A673 (cell line): ENCODE measurements at regions not wholly inside any gene's neighbourhood (a gene's known extent, or its start where the extent isn't known, plus 50 kb on each side); places are given as distances from the start of the nearest gene placed in this dataset.

Source experiments
- BruUV-seq: library from RNA; stranded (reverse); fragments of 400-500 nt; replicated peaks from 2 replicates; lab custom pipeline; 2021; lab: Mats Ljungman, UMichigan
- CTCF ChIA-PET: fragments of 300-600 bp; sonication (Branson Sonifier 250); formaldehyde crosslinking; loops from one replicate; lab custom pipeline; 2022; ENCODE audit warnings: antibody characterized with exemption; lab: Charles Lee
- POLR2A ChIA-PET: fragments of 300-600 bp; sonication (Branson Sonifier 250); formaldehyde crosslinking; loops from one replicate; lab custom pipeline; 2022; ENCODE audit warnings: antibody characterized with exemption; ENCODE audit not compliant: low non-redundant PET; lab: Charles Lee
- DNase-seq: peaks from one replicate; pipeline ENCODE4 v3.0.0-alpha.2; 2015; ENCODE audit warnings: low spot score
- H3K27ac ChIP-seq: fragments of 200-600 bp; sonication (generic); 2 replicates; pipeline ENCODE4 v1.5.1; 2016; ENCODE audit warnings: mixed run types, low read depth, mild to moderate bottlenecking, mixed read lengths, antibody characterized with exemption, low read length; ENCODE audit not compliant: poor library complexity, severe bottlenecking
- H3K27me3 ChIP-seq: fragments of 200-600 bp; sonication (generic); replicated peaks from 2 replicates; pipeline ENCODE4 v1.6.1; 2017; ENCODE audit warnings: mixed run types, low read depth, mild to moderate bottlenecking, mixed read lengths, antibody characterized with exemption, low read length; ENCODE audit not compliant: insufficient read depth, poor library complexity
- H3K36me3 ChIP-seq: fragments of 200-600 bp; sonication (generic); 2 replicates; pipeline ENCODE4 v1.6.1; 2016; ENCODE audit warnings: mixed run types, mild to moderate bottlenecking, mixed read lengths, antibody characterized with exemption, low read length; ENCODE audit not compliant: insufficient read depth, poor library complexity, severe bottlenecking
- H3K4me1 ChIP-seq: fragments of 200-600 bp; sonication (generic); 2 replicates; pipeline ENCODE4 v1.6.1; 2017; ENCODE audit warnings: mixed run types, mild to moderate bottlenecking, mixed read lengths, antibody characterized with exemption, low read length; ENCODE audit not compliant: insufficient read depth, poor library complexity, severe bottlenecking
- H3K4me3 ChIP-seq: fragments of 200-600 bp; sonication (generic); 2 replicates; pipeline ENCODE4 v1.5.1; 2016; ENCODE audit warnings: low read depth, mixed run types, mild to moderate bottlenecking, mixed read lengths, low read length; ENCODE audit not compliant: poor library complexity, severe bottlenecking
- H3K9me3 ChIP-seq: fragments of 200-600 bp; sonication (generic); 2 replicates; pipeline ENCODE4 v1.6.1; 2016; ENCODE audit warnings: mixed run types, low read depth, mild to moderate bottlenecking, mixed read lengths, antibody characterized with exemption, low read length; ENCODE audit not compliant: poor library complexity, severe bottlenecking
- EZH2 ChIP-seq: fragments of 200-600 bp; sonication (generic); IDR thresholded peaks from 2 replicates; pipeline ENCODE4 v1.6.1; 2017; ENCODE audit warnings: borderline replicate concordance, low read depth, mild to moderate bottlenecking, mixed read lengths, antibody characterized with exemption, low read length; ENCODE audit not compliant: poor library complexity, severe bottlenecking
- intact Hi-C: fragments of 100-400 bp; cut with micrococcal nuclease; formaldehyde crosslinking; loops from one replicate; pipeline ENCODE4 v1.10.0; 2022; ENCODE audit not compliant: unreplicated experiment
- TF ChIP-seq, protein P1 (sequence below): fragments of 300-800, 200-600 bp; sonication (generic); conservative IDR thresholded peaks from 2 replicates; pipeline ENCODE4 v1.5.1; 2017; ENCODE audit warnings: low read depth, mild to moderate bottlenecking, antibody characterized with exemption, low read length, moderate library complexity, mixed read lengths

DNA sequence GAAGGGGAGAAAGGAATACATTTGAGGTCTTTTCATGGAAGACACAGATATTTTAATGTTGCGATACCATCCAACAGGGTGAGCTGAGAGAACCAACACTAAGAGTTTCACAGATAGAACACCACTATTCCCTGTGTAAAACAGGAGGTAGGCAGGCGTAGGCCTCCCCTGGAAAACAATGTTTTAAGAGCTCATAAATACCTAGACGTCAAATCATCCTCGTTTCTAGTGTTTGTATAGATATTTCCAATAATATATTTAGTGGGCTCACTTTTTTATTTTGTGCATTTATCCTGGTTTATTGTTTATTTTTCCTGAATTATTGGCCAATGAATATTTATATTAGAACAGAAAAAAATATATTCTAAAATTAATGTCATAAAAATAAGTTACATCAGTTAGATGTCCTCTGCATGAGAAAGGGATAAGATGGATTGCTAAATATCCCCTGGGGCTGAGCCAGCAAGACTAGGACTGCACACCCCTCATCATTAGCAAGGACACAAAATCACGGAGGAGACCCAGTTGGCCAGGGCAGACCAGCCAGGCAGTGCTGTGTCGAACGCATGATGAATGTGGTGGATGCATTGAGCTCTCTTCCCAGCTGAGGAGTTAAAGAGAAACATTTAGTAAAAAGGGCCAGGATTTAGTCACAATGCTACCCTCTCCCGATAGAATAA, 380.5 kb downstream of the C6orf118 start:
- ChIA-PET CTCF (no interaction called here), POLR2A (no interaction called here)
- Histone ChIP-seq H3K36me3 (no peaks in the 10 kb centered on the region), H3K4me3 (no peak overlapping the region), H3K4me1 (no peaks in the 10 kb centered on the region), H3K27ac (no peak overlapping the region), H3K9me3 (peaks cover 5% of the 10 kb centered on the region), H3K27me3 (no peaks in the 10 kb centered on the region)
- BruUV-seq = no TSS peak
- TF ChIP-seq EZH2 = no peak
- TF ChIP-seq, protein P1, sequence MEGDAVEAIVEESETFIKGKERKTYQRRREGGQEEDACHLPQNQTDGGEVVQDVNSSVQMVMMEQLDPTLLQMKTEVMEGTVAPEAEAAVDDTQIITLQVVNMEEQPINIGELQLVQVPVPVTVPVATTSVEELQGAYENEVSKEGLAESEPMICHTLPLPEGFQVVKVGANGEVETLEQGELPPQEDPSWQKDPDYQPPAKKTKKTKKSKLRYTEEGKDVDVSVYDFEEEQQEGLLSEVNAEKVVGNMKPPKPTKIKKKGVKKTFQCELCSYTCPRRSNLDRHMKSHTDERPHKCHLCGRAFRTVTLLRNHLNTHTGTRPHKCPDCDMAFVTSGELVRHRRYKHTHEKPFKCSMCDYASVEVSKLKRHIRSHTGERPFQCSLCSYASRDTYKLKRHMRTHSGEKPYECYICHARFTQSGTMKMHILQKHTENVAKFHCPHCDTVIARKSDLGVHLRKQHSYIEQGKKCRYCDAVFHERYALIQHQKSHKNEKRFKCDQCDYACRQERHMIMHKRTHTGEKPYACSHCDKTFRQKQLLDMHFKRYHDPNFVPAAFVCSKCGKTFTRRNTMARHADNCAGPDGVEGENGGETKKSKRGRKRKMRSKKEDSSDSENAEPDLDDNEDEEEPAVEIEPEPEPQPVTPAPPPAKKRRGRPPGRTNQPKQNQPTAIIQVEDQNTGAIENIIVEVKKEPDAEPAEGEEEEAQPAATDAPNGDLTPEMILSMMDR = no peak
- intact Hi-C loops = loop anchor here (5.0 to 10.0 kb wide), 4 partner anchors 306 to 1502 kb away; no protein-coding TSS in a partner anchor
- no peak for DNase-seq

DNA sequence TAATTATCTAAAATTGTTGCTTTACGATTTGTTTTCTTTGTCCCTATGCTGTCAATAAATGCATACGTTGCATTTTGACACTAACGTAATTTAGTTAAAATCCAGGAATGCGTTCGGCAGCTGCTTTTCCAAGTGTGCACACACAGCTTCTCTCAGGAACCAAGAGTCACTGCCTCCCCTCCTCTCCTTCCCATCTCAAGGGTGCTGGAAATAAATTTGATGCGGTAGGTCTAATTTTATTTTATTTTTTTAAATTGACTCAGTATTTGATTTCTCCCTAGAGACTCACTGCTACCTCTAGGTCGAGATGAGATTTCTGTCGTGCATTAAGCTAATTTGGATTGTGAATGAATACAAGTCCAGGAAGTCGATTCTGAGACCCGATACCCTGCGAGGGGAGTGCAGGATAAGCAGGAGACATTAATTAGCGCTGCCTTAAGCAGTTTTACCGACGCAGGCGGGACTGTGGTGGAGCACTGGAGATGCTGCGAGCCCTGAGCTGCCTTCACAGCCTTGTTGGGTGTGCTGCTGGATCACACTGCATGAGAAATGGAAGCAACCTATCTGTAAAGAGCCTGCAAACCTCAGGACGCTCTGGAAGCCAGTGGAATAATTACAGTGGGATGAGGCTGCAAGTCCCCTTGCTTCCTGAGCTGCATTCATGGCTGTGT, 381.2 kb downstream of the C6orf118 start:
- CTCF ChIA-PET = no interaction called here

DNA sequence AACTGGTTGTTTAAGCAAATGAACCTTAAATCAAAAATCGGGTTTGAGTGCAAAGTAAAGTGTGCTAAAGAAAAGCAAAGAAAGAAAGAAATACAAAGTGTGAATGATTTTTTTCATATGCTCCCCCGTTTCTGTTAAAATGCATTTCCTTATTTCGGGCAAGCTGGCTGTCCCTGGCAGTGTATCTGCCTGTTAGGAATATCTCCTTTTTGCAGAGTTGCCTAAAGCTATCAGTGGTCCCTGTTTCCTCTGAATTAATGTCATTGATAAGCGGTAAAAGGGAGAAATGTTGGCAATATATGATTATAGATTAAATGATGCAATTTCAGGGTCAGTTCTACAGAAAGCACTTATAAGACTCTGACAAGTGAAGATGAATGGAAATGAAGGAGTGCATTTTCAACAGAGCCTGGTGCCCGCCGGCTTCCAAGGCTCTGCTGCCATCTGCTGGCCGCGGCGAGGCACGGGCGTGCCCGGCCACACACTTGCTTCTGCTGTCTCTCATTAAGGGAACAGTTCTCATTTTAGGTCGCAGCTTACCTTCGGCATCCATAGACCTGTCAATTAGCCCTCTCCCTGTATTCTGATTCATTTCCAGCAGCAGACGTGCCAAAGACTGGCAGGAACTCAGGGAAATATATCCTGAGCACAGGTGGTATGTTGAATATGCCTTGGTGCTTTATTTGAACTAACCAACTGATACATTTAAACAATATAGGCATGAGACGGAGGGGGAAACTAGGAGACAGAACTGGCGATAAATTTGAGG, 381.9 kb downstream of the C6orf118 start:
- BruUV-seq = no TSS peak
- Histone ChIP-seq H3K36me3 (no peaks in the 10 kb centered on the region), H3K4me3 (no peak overlapping the region), H3K27ac (no peak overlapping the region), H3K4me1 (no peaks in the 10 kb centered on the region), H3K27me3 (no peaks in the 10 kb centered on the region), H3K9me3 (peaks cover 2% of the 10 kb centered on the region)
- ChIA-PET POLR2A (no interaction called here), CTCF (no interaction called here)
- TF ChIP-seq, protein P1 = peak; percentile 94
- no peak for TF ChIP-seq EZH2
- DNase-seq = peak; percentile 65
- intact Hi-C loops = loop anchor here (5.0 to 10.0 kb wide), 4 partner anchors 307 to 1500 kb away; no protein-coding TSS in a partner anchor

More for the DNA sequence above, 381.2 kb downstream of the C6orf118 start:
- Histone ChIP-seq H3K4me3 (no peak overlapping the region), H3K27ac (no peak overlapping the region), H3K4me1 (no peaks in the 10 kb centered on the region), H3K36me3 (no peaks in the 10 kb centered on the region), H3K9me3 (peaks cover 5% of the 10 kb centered on the region), H3K27me3 (no peaks in the 10 kb centered on the region)
- no peak for DNase-seq
- POLR2A ChIA-PET = no interaction called here
- BruUV-seq = no TSS peak
- TF ChIP-seq EZH2 = no peak
- TF ChIP-seq, protein P1 = no peak
- intact Hi-C loops = loop anchor here (5.0 to 10.0 kb wide), 4 partner anchors 307 to 1501 kb away; no protein-coding TSS in a partner anchor
